Heart left ventricle (tissue), 13 donors: ENCODE measurements at regions not wholly inside any gene's neighbourhood (a gene's known extent, or its start where the extent isn't known, plus 50 kb on each side); places are given as distances from the start of the nearest gene placed in this dataset.

Experiments used
- POLR2A ChIP-seq, 2 donors: fragments of 450-650 bp; IDR thresholded peaks; one replicate each; pipeline ENCODE4 v1.6.1; 2017; ENCODE audit warnings: antibody characterized with exemption in 2 of 2, mild to moderate bottlenecking in 2 of 2, moderate library complexity in 2 of 2
- TF ChIP-seq, protein P1 (sequence below), 12 donors: fragments of 200-600 bp; sonication (generic) in 4 of 12; IDR thresholded peaks; one replicate each; pipeline versions ENCODE4 v1.5.0 to v1.8.0; 2018 to 2022; ENCODE audit warnings: antibody characterized with exemption in 12 of 12, mild to moderate bottlenecking in 5 of 12
- donor health status: ischemic (EF 13 %, LVEDD 7.1; RV severe dilation, severe dysfunction).
- donor health status: DM: no; HTN: yes; CAD: no.
- donor health status: DM: no; HTN: no; CAD: no.
- donor health status: ischemic (EF 25% LVEDD 6.9; RV normal size, moderate dysfunction).
- donor health status: ischemic (EF 25% LVEDD 5.7; RV mildly dilated, moderate dysfunction).
- donor health status: ischemic (EF 35%, LVEDD 5.7; RV mildly dilated, moderate dysfunction).
- donor health status: nonischemic (EF 11% LVEDD 7.7; RV severe dilation, severe dysfunction).
- donor health status: DM: yes; HTN: yes; CAD: no.
- donor health status: PGD.
- donor health status: ischemic (EF 29% LVEDD 5.4; RV normal size, mild dysfunction).
- donor health status: nonischemic (EF 23%, LVEDD 6.1; RV moderate dilation, normal function).

DNA sequence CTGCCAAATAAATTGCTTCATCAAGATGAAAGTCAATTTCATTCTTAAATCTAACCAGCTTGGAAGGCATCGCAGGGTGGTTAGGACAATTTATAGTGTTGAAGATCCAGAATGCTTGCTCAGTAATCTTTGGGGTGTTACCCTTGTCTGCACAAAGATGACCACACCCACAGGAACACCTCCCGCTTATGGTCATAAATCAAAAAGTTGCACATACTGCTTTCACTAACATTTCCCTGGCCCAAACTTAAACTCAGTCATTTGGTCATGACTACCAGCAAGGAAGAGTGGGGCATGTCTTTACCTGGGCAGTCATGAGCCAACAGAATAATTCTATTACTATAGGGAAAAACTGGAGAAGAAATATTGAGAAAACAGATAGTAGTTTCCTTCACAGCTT is 57.6 kb upstream of the KIF2B start:
- TF ChIP-seq, protein P1, sequence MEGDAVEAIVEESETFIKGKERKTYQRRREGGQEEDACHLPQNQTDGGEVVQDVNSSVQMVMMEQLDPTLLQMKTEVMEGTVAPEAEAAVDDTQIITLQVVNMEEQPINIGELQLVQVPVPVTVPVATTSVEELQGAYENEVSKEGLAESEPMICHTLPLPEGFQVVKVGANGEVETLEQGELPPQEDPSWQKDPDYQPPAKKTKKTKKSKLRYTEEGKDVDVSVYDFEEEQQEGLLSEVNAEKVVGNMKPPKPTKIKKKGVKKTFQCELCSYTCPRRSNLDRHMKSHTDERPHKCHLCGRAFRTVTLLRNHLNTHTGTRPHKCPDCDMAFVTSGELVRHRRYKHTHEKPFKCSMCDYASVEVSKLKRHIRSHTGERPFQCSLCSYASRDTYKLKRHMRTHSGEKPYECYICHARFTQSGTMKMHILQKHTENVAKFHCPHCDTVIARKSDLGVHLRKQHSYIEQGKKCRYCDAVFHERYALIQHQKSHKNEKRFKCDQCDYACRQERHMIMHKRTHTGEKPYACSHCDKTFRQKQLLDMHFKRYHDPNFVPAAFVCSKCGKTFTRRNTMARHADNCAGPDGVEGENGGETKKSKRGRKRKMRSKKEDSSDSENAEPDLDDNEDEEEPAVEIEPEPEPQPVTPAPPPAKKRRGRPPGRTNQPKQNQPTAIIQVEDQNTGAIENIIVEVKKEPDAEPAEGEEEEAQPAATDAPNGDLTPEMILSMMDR (IDR thresholded peaks at IDR 0.05): no peak
- TF ChIP-seq POLR2A (IDR thresholded peaks at IDR 0.05): no peak
